ENCODE measurements at regions not wholly inside any gene's neighbourhood (a gene's known extent, or its start where the extent isn't known, plus 50 kb on each side); places are given as distances from the start of the nearest gene placed in this dataset.

DNA sequence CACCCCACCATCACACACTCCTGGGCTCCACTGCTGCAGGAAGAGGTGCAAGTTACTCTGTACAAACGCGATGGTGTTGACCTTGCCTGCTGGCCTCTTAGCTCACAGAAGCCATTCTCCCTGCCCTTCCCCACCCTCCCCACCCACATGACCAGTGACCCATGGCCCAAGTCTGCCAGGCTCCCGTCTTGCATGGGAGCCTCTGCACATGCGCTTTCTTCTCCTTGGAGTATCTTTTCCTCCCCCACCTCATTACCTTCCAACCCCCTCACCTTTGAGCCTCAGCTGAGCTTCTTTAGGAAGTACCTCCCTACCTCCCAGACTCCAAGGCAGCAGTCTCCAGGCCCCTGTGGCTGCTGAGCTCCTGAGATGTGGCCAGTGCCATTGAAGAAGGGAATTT is 337.7 kb upstream of the ZNF32 start:
- Mint-ChIP-seq H3K27ac (no peak overlapping the region), H3K36me3 (ENCODE audit: insufficient read depth) (no peaks in the 10 kb centered on the region), H3K9me3 (ENCODE audit: low read depth) (peaks cover 17% of the 10 kb centered on the region), H3K27me3 (no peaks in the 10 kb centered on the region), H3K4me1 (ENCODE audit: low read depth) (no peaks in the 10 kb centered on the region), H3K4me3 (ENCODE audit: low read depth) (no peak overlapping the region)
- TF ChIP-seq, protein P1, sequence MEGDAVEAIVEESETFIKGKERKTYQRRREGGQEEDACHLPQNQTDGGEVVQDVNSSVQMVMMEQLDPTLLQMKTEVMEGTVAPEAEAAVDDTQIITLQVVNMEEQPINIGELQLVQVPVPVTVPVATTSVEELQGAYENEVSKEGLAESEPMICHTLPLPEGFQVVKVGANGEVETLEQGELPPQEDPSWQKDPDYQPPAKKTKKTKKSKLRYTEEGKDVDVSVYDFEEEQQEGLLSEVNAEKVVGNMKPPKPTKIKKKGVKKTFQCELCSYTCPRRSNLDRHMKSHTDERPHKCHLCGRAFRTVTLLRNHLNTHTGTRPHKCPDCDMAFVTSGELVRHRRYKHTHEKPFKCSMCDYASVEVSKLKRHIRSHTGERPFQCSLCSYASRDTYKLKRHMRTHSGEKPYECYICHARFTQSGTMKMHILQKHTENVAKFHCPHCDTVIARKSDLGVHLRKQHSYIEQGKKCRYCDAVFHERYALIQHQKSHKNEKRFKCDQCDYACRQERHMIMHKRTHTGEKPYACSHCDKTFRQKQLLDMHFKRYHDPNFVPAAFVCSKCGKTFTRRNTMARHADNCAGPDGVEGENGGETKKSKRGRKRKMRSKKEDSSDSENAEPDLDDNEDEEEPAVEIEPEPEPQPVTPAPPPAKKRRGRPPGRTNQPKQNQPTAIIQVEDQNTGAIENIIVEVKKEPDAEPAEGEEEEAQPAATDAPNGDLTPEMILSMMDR (IDR thresholded peaks at IDR 0.05; ENCODE audit: unreplicated experiment): no peak
- DNase-seq (ENCODE audit: low spot score, unreplicated experiment): no peak

DNA sequence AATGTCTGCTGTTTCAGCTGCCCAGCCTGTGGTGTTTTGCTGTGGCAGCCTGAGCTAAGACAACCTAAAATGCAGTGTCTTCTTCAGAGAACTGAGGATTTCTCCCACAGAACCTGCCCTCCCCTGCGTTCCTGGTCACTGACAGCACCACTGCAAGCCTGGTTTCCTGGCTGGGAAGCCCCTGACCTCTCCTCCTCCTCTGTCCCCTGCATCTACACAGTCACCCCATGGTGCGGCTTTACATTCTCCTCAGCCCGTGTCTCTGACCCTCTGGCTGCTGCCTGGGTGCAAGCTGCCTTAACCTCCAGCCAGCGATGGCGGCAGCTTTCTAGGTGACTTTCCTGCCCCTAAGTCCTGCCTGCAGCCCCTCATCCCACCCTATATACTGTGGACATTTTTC is 337.3 kb upstream of the ZNF32 start:
- DNase-seq (ENCODE audit: low spot score, unreplicated experiment): no peak
- H3K27me3 Mint-ChIP-seq: no peaks in the 10 kb centered on the region
- H3K36me3 Mint-ChIP-seq (ENCODE audit: insufficient read depth): no peaks in the 10 kb centered on the region
- H3K9me3 Mint-ChIP-seq (ENCODE audit: low read depth): peaks cover 15% of the 10 kb centered on the region
- H3K4me1 Mint-ChIP-seq (ENCODE audit: low read depth): no peaks in the 10 kb centered on the region
- no peak overlapping the region for H3K4me3 Mint-ChIP-seq (ENCODE audit: low read depth)
- TF ChIP-seq, protein P1 (IDR thresholded peaks at IDR 0.05; ENCODE audit: unreplicated experiment): no peak
- H3K27ac Mint-ChIP-seq: peak overlapping the region; percentile 53

DNA sequence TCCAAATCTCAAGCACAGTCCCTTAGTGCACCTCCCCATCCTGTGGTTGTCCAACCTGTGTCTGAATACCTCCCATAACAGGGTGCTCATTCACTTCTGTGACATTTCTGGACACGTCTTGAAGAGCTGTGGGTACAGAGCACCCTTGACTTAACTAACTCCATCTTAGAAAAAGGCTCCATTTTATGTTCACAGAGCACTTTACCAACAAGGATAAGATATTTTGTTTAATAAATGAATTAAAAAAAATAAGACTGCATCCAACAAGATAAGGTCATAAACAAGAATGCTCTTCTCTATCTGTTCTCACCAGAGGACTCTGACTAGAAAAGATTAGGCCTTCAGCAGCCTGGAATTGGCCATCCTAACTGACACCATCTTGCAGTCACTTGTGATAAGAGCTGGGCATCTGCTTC is 335.2 kb upstream of the ZNF32 start:
- Mint-ChIP-seq H3K4me1 (ENCODE audit: low read depth) (no peaks in the 10 kb centered on the region), H3K27ac (no peak overlapping the region), H3K27me3 (no peaks in the 10 kb centered on the region), H3K36me3 (ENCODE audit: insufficient read depth) (no peaks in the 10 kb centered on the region), H3K9me3 (ENCODE audit: low read depth) (peaks cover 6% of the 10 kb centered on the region), H3K4me3 (ENCODE audit: low read depth) (no peak overlapping the region)
- no peak for DNase-seq (ENCODE audit: low spot score, unreplicated experiment)
- TF ChIP-seq, protein P1 (IDR thresholded peaks at IDR 0.05; ENCODE audit: unreplicated experiment): no peak

DNA sequence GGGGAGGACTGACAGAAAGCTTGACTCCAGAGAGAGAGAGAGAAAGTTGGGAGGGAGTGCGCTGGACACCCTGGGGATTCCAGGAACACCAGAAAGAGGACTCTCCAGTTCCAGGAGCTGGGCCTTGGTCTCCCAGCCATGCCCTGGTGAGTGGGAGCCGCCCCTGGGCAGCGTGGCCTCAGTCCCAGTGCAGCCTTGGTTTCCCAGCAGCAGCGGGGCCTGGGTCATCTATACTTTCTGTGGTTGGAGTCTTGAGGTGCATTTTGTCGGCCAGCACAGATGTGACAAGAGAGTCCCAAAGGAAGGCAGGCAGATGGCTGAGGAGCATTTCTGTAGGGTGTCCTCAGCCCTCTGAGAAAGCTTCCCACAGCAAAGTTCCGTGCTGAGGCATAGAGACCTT is 334.7 kb upstream of the ZNF32 start:
- DNase-seq (ENCODE audit: low spot score, unreplicated experiment): no peak
- no peaks in the 10 kb centered on the region for H3K27me3 Mint-ChIP-seq
- H3K27ac Mint-ChIP-seq: no peak overlapping the region
- H3K4me3 Mint-ChIP-seq (ENCODE audit: low read depth): no peak overlapping the region
- peaks cover 4% of the 10 kb centered on the region for H3K9me3 Mint-ChIP-seq (ENCODE audit: low read depth)
- no peaks in the 10 kb centered on the region for H3K36me3 Mint-ChIP-seq (ENCODE audit: insufficient read depth)
- H3K4me1 Mint-ChIP-seq (ENCODE audit: low read depth): no peaks in the 10 kb centered on the region
- TF ChIP-seq, protein P1 (IDR thresholded peaks at IDR 0.05; ENCODE audit: unreplicated experiment): no peak

DNA sequence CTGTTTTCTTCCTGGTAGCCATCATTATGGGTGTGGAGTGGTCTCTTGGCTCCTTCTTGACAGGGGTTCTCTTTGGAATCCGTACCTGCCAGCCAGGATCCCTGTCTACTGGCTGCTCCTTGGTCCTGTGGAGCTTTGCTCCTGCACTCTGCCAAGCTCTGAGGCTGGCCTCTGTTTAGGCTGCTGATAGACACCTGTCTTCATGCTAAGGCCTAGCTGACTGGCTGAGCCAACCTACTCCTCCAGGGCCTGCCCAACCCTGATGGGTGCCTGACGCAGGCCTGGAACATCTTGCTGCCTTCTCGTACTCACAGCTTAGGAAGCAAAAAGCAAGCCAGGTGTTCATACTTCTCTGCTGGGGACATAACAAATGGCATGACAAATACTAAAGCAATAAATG is 333.6 kb upstream of the ZNF32 start:
- TF ChIP-seq, protein P1 (IDR thresholded peaks at IDR 0.05; ENCODE audit: unreplicated experiment): no peak
- H3K36me3 Mint-ChIP-seq (ENCODE audit: insufficient read depth): no peaks in the 10 kb centered on the region
- no peaks in the 10 kb centered on the region for H3K4me1 Mint-ChIP-seq (ENCODE audit: low read depth)

More for the DNA sequence above, 333.6 kb upstream of the ZNF32 start:
- no peak for DNase-seq (ENCODE audit: low spot score, unreplicated experiment)
- H3K9me3 Mint-ChIP-seq (ENCODE audit: low read depth): no peaks in the 10 kb centered on the region
- H3K27ac Mint-ChIP-seq: no peak overlapping the region
- H3K4me3 Mint-ChIP-seq (ENCODE audit: low read depth): no peak overlapping the region
- no peaks in the 10 kb centered on the region for H3K27me3 Mint-ChIP-seq
